Calu3 (cell line): ENCODE measurements at regions not wholly inside any gene's neighbourhood (a gene's known extent, or its start where the extent isn't known, plus 50 kb on each side); places are given as distances from the start of the nearest gene placed in this dataset.

Experiments used
- BruUV-seq: library from RNA; stranded (reverse); fragments of 400-500 nt; replicated peaks from 2 replicates; lab custom pipeline; 2021; lab: Mats Ljungman, UMichigan
- CTCF ChIA-PET: fragments of 300-600 bp; sonication (Branson Sonifier 250); formaldehyde crosslinking; loops from one replicate; lab custom pipeline; 2022; ENCODE audit warnings: antibody characterized with exemption; lab: Charles Lee
- DNase-seq: peaks from one replicate; pipeline ENCODE4 v3.0.0; 2022
- H3K27ac Mint-ChIP-seq: one replicate; pipeline ENCODE4 v1.8.0; 2022; ENCODE audit warnings: mixed read lengths; ENCODE audit not compliant: unreplicated experiment
- H3K27me3 Mint-ChIP-seq: one replicate; pipeline ENCODE4 v1.8.0; 2022; ENCODE audit warnings: mixed read lengths; ENCODE audit not compliant: unreplicated experiment
- H3K36me3 Mint-ChIP-seq: one replicate; pipeline ENCODE4 v1.8.0; 2022; ENCODE audit warnings: mild to moderate bottlenecking, moderate library complexity, mixed read lengths; ENCODE audit not compliant: insufficient read depth, unreplicated experiment
- H3K4me1 Mint-ChIP-seq: one replicate; pipeline ENCODE4 v1.8.0; 2022; ENCODE audit warnings: mild to moderate bottlenecking, low read depth, mixed read lengths; ENCODE audit not compliant: unreplicated experiment
- H3K4me3 Mint-ChIP-seq: one replicate; pipeline ENCODE4 v1.8.0; 2022; ENCODE audit warnings: mild to moderate bottlenecking, low read depth, moderate library complexity, mixed read lengths; ENCODE audit not compliant: unreplicated experiment
- H3K9me3 Mint-ChIP-seq: one replicate; pipeline ENCODE4 v1.8.0; 2022; ENCODE audit warnings: low read depth, mixed read lengths; ENCODE audit not compliant: unreplicated experiment
- intact Hi-C: fragments of 100-400 bp; cut with micrococcal nuclease; formaldehyde crosslinking; loops from one replicate; pipeline ENCODE4 v1.10.0; 2022; ENCODE audit not compliant: unreplicated experiment
- TF ChIP-seq, protein P1 (sequence below): fragments of 200-600 bp; IDR thresholded peaks from one replicate; pipeline ENCODE4 v1.8.0; 2022; ENCODE audit warnings: antibody characterized with exemption; ENCODE audit not compliant: unreplicated experiment

DNA sequence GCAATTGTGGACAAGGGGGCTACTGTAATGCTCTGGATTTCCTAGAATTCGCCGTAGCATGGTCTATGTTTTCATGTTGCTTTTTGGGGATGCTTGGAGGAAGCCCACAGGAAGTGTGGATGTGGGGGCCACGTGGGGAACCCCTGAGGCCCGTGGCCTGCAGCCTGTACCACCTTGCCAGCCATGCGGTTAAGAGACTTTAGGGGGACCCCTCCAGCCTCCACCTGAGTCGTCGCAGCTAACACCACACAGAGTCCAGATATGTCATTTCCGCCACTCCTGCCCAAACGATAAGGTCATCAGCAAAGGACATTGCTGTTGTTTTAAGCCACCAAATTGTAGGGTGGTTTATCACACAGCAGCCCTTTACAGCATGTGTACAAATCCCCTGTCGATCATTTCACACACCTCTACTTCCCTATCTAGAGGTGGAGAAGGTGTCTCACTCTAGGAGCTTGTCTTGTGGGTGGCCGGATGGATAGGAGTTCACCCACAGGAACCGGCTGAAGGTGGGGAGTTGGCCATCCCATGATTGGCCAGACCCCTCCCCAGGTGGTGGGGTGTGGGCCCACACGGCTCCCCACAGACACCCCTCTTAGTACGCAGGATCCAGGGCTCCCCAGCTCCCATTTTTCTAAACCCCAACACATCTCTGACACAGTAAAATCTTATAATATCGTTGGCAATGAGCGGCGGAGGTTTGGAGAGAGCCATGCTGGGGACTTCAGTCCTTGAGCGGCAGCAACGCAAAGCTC lies 226.7 kb downstream of the TEX29 start:
- no peak for DNase-seq
- CTCF ChIA-PET = no interaction called here
- no peaks in the 10 kb centered on the region for H3K4me1 Mint-ChIP-seq
- H3K4me3 Mint-ChIP-seq = no peak overlapping the region
- intact Hi-C loops = no loop called here
- TF ChIP-seq, protein P1, sequence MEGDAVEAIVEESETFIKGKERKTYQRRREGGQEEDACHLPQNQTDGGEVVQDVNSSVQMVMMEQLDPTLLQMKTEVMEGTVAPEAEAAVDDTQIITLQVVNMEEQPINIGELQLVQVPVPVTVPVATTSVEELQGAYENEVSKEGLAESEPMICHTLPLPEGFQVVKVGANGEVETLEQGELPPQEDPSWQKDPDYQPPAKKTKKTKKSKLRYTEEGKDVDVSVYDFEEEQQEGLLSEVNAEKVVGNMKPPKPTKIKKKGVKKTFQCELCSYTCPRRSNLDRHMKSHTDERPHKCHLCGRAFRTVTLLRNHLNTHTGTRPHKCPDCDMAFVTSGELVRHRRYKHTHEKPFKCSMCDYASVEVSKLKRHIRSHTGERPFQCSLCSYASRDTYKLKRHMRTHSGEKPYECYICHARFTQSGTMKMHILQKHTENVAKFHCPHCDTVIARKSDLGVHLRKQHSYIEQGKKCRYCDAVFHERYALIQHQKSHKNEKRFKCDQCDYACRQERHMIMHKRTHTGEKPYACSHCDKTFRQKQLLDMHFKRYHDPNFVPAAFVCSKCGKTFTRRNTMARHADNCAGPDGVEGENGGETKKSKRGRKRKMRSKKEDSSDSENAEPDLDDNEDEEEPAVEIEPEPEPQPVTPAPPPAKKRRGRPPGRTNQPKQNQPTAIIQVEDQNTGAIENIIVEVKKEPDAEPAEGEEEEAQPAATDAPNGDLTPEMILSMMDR = no peak
- H3K27ac Mint-ChIP-seq = no peak overlapping the region
- peaks cover 7% of the 10 kb centered on the region for H3K9me3 Mint-ChIP-seq
- H3K36me3 Mint-ChIP-seq = no peaks in the 10 kb centered on the region
- BruUV-seq = no TSS peak
- H3K27me3 Mint-ChIP-seq = no peaks in the 10 kb centered on the region

DNA sequence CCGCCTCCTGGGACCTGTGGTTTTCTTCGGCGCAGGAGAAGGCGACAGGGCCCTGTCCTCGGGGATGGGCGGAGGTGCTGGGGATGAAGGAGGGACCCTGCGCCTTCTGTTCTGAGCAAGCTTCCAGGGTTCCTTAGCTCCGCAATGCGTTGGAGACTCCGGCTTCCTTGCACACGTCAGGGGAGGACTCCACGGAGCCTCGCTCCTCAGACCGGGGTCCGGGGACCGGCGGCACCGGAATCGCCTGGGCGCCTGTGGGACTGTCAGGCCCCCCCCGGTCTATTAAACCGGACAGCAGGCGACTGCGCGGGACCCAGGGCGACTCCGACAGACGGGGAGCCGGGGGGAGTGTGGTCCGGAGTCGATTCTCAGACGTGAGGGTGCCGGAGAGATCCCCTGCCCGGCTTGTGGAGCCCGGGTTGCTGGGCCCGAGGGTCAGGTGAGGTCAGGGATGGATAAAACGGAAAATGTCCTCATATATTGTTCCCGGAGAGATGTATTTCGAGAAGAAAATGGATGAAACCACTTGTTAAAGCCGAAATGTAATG lies 227.4 kb downstream of the TEX29 start:
- TF ChIP-seq, protein P1 = no peak
- H3K4me1 Mint-ChIP-seq = no peaks in the 10 kb centered on the region
- no peak overlapping the region for H3K27ac Mint-ChIP-seq
- CTCF ChIA-PET = no interaction called here
- H3K9me3 Mint-ChIP-seq = peaks cover 7% of the 10 kb centered on the region
- no peaks in the 10 kb centered on the region for H3K36me3 Mint-ChIP-seq
- BruUV-seq = no TSS peak
- DNase-seq = no peak
- intact Hi-C loops = no loop called here
- H3K27me3 Mint-ChIP-seq = no peaks in the 10 kb centered on the region
- no peak overlapping the region for H3K4me3 Mint-ChIP-seq

GRCh38 chr13:111548301-111548700 lies 227.9 kb downstream of the TEX29 start:
- no peak overlapping the region for H3K27ac Mint-ChIP-seq
- H3K27me3 Mint-ChIP-seq = no peaks in the 10 kb centered on the region
- no peaks in the 10 kb centered on the region for H3K36me3 Mint-ChIP-seq
- intact Hi-C loops = no loop called here
- peaks cover 5% of the 10 kb centered on the region for H3K9me3 Mint-ChIP-seq
- BruUV-seq = no TSS peak
- TF ChIP-seq, protein P1 = no peak
- no peak overlapping the region for H3K4me3 Mint-ChIP-seq
- CTCF ChIA-PET = no interaction called here
- no peaks in the 10 kb centered on the region for H3K4me1 Mint-ChIP-seq
- no peak for DNase-seq

DNA sequence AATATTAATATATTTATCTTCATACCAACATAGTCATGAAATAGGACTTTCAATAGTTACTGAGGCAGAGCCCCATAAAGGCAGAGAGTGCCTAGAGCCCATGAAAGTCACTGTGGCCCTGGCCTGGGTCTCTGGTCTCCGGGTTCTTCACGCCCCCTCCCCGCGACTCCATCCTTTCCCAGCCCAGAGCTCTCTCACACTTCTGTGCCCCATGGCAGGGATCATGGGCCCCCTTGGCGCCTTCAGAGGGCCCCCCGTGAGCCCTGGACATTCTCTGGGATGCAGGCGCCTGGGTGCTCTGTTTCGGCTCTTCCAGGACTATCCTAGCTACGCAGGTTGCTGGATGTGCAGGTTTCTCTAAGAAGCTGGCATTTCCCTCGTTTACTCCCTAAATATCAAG lies 228.4 kb downstream of the TEX29 start:
- intact Hi-C loops = no loop called here
- TF ChIP-seq, protein P1 = no peak
- no peak for DNase-seq
- H3K27me3 Mint-ChIP-seq = no peaks in the 10 kb centered on the region
- no peak overlapping the region for H3K27ac Mint-ChIP-seq
- no peaks in the 10 kb centered on the region for H3K4me1 Mint-ChIP-seq
- no TSS peak for BruUV-seq
- no peaks in the 10 kb centered on the region for H3K36me3 Mint-ChIP-seq
- H3K4me3 Mint-ChIP-seq = no peak overlapping the region
- CTCF ChIA-PET = no interaction called here
- H3K9me3 Mint-ChIP-seq = peaks cover 5% of the 10 kb centered on the region
